Fibroblast of mammary gland (primary cell): ENCODE measurements at regions not wholly inside any gene's neighbourhood (a gene's known extent, or its start where the extent isn't known, plus 50 kb on each side); places are given as distances from the start of the nearest gene placed in this dataset.

Experiments
- DNase-seq: peaks from one replicate; pipeline ENCODE4 v3.0.0-alpha.2; 2010; ENCODE audit warnings: low read depth
- H3K4me3 ChIP-seq: 2 replicates; pipeline ENCODE4 v1.5.1; 2011; ENCODE audit warnings: low read depth, mild to moderate bottlenecking, low read length, moderate library complexity; ENCODE audit not compliant: control insufficient read depth
- TF ChIP-seq, protein P1 (sequence below): conservative IDR thresholded peaks from 2 replicates; pipeline ENCODE4 v1.5.1; 2011; ENCODE audit warnings: low read depth, low read length, inconsistent platforms; ENCODE audit not compliant: control insufficient read depth, insufficient read depth

DNA sequence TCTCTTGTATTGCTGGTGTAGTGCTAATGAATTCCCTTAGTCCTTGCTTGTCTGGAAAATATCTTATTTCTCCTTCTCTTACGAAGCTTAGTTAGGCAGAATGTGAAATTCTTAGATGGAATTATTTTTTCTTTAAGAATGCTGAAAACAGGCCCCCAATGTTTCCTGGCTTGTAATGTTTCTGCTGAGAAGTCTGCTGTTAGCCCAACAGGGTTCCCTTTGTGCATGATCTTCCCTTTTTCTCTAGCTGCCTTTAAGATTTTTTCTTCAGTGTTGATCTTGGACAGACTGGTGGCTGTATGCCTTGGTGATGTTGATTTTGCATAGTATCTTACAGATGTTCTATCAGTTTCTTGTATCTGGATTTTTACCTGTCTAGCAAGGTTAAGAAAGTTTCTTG lies 191.3 kb upstream of the DMRTA1 start:
- no peak overlapping the region for H3K4me3 ChIP-seq
- no peak for DNase-seq
- TF ChIP-seq, protein P1, sequence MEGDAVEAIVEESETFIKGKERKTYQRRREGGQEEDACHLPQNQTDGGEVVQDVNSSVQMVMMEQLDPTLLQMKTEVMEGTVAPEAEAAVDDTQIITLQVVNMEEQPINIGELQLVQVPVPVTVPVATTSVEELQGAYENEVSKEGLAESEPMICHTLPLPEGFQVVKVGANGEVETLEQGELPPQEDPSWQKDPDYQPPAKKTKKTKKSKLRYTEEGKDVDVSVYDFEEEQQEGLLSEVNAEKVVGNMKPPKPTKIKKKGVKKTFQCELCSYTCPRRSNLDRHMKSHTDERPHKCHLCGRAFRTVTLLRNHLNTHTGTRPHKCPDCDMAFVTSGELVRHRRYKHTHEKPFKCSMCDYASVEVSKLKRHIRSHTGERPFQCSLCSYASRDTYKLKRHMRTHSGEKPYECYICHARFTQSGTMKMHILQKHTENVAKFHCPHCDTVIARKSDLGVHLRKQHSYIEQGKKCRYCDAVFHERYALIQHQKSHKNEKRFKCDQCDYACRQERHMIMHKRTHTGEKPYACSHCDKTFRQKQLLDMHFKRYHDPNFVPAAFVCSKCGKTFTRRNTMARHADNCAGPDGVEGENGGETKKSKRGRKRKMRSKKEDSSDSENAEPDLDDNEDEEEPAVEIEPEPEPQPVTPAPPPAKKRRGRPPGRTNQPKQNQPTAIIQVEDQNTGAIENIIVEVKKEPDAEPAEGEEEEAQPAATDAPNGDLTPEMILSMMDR, result no peak

DNA sequence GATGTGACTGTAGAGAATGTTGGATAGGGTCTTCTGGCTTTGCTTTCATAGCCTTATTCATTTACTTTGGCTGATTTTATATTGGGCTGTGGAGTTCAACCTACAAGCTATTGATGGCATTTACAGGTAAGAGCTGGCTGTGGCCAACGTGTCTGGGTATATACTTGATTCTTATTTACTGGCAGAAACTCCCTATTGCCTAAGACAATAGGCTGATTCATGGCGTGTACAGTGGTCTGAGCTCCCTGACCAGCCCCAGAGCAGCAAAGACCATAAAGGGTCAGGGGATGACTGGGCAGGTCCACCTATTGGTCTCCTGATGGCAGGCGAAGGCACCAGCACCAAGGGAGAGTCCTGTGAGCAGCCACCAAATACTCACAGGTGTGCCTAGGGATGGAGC lies 190.2 kb upstream of the DMRTA1 start:
- TF ChIP-seq, protein P1, result no peak
- no peak for DNase-seq

DNA sequence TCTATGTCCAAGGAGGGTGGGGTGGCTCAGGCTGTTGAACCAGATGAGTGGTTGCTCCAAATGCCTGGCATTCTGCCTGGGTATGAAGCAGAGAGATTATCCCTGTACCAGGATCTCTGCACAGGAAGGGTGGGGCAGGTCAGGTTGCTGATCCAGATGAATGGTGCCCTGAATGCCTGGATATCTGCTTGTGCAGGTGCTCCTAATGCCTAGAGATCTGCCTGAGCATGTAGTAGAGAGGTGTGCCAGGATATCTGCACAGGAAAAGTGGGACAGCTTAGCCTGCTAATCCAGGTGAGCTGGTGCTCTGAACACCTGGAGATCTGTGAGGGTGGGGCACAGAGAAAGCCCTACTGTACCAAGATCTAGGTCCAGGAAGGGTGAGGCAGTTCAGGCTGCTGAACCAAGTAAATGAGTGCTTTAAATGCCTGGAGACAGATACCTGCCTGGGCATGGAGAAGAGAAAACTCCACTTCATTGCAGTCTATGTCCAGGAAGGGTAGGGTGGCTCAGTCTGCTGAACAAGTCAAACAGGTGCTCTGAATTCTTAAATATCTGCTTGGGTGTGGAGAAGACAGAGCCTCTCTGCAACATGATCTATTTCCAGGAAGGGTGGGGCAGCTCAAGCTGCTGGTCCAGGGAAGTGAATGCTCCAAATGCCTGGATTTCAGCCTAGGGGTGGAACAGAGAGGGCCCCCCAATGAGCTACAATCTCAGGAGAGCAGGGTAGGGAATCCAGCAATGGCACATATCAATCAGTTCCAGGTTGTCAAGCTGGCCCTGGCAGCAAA lies 189.4 kb upstream of the DMRTA1 start:
- H3K4me3 ChIP-seq, result no peak overlapping the region
- TF ChIP-seq, protein P1, result no peak
- DNase-seq, result no peak

More for the DNA sequence above, 190.2 kb upstream of the DMRTA1 start:
- H3K4me3 ChIP-seq, result no peak overlapping the region

- TF ChIP-seq, protein P1, result no peak
- H3K4me3 ChIP-seq, result no peak overlapping the region
- DNase-seq, result no peak
These were observed 181.6 kb upstream of the DMRTA1 start for GRCh38 chr9:22265038-22265437.

- TF ChIP-seq, protein P1, result no peak
- H3K4me3 ChIP-seq, result no peak overlapping the region
- DNase-seq, result no peak
These were observed 181.1 kb upstream of the DMRTA1 start for GRCh38 chr9:22265534-22265933.

GRCh38 chr9:22274477-22274876 lies 172.1 kb upstream of the DMRTA1 start:
- DNase-seq, result no peak

More at GRCh38 chr9:22274477-22274876, 172.1 kb upstream of the DMRTA1 start:
- H3K4me3 ChIP-seq, result no peak overlapping the region
- TF ChIP-seq, protein P1, result no peak
